ENCODE measurements at regions not wholly inside any gene's neighbourhood (a gene's known extent, or its start where the extent isn't known, plus 50 kb on each side); places are given as distances from the start of the nearest gene placed in this dataset.

DNA sequence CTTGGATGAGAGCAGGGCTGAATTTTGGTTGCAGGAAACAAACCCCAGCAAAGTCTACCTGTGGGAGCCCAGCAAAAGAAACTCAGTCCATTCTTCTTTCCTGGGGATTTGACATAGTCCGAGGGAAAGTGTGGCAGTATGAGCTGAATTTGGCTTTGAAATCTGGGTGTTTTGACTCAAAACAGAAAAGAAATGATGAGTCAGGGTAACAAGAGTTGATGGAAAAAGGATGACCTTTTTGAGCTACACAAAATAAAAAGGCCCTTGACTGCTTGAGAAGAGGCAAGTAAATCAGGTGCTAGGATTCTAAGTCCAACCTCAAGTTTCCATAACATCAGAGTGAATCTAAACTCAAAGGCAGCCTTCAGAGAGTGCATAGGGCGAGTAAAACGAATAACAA, 163.3 kb upstream of the BMP2 start:
- Mint-ChIP-seq H3K4me3 (no peak overlapping the region), H3K27ac (no peak overlapping the region), H3K36me3 (ENCODE audit: low read depth) (no peaks in the 10 kb centered on the region), H3K27me3 (no peaks in the 10 kb centered on the region), H3K9me3 (no peaks in the 10 kb centered on the region), H3K4me1 (ENCODE audit: low read depth) (no peaks in the 10 kb centered on the region)
- TF ChIP-seq, protein P1, sequence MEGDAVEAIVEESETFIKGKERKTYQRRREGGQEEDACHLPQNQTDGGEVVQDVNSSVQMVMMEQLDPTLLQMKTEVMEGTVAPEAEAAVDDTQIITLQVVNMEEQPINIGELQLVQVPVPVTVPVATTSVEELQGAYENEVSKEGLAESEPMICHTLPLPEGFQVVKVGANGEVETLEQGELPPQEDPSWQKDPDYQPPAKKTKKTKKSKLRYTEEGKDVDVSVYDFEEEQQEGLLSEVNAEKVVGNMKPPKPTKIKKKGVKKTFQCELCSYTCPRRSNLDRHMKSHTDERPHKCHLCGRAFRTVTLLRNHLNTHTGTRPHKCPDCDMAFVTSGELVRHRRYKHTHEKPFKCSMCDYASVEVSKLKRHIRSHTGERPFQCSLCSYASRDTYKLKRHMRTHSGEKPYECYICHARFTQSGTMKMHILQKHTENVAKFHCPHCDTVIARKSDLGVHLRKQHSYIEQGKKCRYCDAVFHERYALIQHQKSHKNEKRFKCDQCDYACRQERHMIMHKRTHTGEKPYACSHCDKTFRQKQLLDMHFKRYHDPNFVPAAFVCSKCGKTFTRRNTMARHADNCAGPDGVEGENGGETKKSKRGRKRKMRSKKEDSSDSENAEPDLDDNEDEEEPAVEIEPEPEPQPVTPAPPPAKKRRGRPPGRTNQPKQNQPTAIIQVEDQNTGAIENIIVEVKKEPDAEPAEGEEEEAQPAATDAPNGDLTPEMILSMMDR (IDR thresholded peaks at IDR 0.05): no peak
- ChIA-PET CTCF (no interaction called here), POLR2A (no interaction called here)
- H3K4me1 ChIP-seq (ENCODE audit: insufficient read depth, low read length): no peaks in the 10 kb centered on the region
- no peak overlapping the region for H3K4me3 ChIP-seq (ENCODE audit: low read length)
- peaks cover 0 to 4% of the 10 kb centered on the region in 2 experiments for H3K9me3 ChIP-seq (ENCODE audit: control insufficient read depth in 1 of 2, insufficient read depth in 1 of 2, low read length in 2 of 2)
- intact Hi-C loops (cut with DNase I, micrococcal nuclease): no loop called here
- H3K36me3 ChIP-seq (ENCODE audit: insufficient read depth, low read length): no peaks in the 10 kb centered on the region
- DNase-seq (no peak), ATAC-seq (ENCODE audit: poor library complexity) (no peak)
- H3K27me3 ChIP-seq (ENCODE audit: control insufficient read depth in 1 of 2, insufficient read depth in 2 of 2, low read length in 2 of 2): no peaks in the 10 kb centered on the region
- no peak overlapping the region for H3K27ac ChIP-seq (ENCODE audit: low read depth in 1 of 2, low read length in 2 of 2)

DNA sequence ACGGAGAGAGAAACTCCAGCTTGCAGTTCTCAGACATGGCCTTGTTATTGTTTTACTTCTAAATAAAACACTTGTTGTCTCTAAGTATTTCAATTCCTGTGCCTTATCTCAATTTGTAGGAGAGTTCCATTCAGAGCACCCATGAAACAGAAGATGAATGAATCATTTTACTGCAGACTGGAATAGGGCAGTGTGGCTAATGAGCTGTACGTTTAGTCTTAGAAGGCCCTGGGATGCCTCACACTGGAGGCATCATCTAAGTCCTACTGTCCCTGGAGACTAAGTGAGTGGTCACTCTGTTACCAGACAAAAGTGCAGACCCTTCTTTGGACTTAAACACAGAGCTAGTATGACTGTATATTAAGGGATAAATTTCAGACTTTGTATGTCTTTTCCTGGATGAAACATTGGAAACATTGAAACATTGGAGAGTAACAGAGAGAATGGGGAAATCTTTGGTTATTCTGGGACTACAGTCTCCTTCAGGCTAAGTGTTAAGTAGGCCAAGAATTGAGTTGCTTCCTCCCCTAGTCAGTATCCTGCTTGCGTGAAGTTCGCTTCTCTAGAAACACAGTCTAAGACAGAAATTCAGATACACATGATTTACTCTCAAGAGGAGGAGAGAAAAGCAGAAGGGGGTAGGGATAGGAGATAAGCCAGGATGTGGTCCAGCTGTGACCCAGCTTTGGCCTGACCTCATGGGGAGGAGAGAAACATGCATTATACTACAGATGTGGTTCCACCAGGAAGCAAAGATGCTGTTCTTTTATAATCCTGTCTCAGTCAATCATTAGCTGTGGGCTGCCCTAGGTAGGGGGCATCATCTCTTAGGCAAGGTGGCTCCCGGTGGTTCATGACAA, 167.4 kb upstream of the BMP2 start:
- Histone ChIP-seq H3K27me3 (ENCODE audit: control insufficient read depth in 1 of 2, insufficient read depth in 2 of 2, low read length in 2 of 2) (no peaks in the 10 kb centered on the region), H3K4me1 (ENCODE audit: insufficient read depth, low read length) (no peaks in the 10 kb centered on the region), H3K4me3 (ENCODE audit: low read length) (no peak overlapping the region), H3K36me3 (ENCODE audit: insufficient read depth, low read length) (no peaks in the 10 kb centered on the region), H3K9me3 (ENCODE audit: control insufficient read depth in 1 of 2, insufficient read depth in 1 of 2, low read length in 2 of 2) (no peaks in the 10 kb centered on the region), H3K27ac (ENCODE audit: low read depth in 1 of 2, low read length in 2 of 2) (no peak overlapping the region)
- intact Hi-C loops (cut with DNase I, micrococcal nuclease): no loop called here
- H3K36me3 Mint-ChIP-seq (ENCODE audit: low read depth): no peaks in the 10 kb centered on the region
- ATAC-seq (ENCODE audit: poor library complexity) (no peak), DNase-seq (no peak)
- H3K4me3 Mint-ChIP-seq: no peak overlapping the region
- ChIA-PET POLR2A (no interaction called here), CTCF (no interaction called here)
- H3K9me3 Mint-ChIP-seq: no peaks in the 10 kb centered on the region
- H3K27me3 Mint-ChIP-seq: no peaks in the 10 kb centered on the region
- TF ChIP-seq, protein P1 (IDR thresholded peaks at IDR 0.05): no peak
- no peaks in the 10 kb centered on the region for H3K4me1 Mint-ChIP-seq (ENCODE audit: low read depth)
- H3K27ac Mint-ChIP-seq: no peak overlapping the region

DNA sequence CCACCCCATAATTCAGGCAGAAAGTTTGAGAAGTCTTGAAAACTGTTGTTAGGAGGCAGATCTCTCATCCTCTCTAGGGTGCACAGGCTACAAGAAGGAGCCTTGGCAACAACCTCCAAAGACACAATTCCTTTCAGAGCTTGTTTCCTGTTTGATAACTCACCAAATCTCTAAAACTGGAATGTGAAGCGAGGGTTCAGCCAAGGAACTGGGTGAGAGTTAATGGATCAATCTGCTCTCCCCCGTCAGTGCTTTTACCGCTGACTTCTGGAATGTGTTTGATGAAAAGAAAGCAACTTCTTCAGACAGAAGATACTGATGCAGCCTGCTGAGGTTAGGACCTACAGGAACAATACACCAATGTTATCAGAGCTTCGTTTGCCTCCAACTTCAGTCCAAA, 171.8 kb upstream of the BMP2 start:
- Mint-ChIP-seq H3K4me3 (no peak overlapping the region), H3K36me3 (ENCODE audit: low read depth) (no peaks in the 10 kb centered on the region), H3K27me3 (no peaks in the 10 kb centered on the region), H3K27ac (no peak overlapping the region), H3K4me1 (ENCODE audit: low read depth) (no peaks in the 10 kb centered on the region), H3K9me3 (peaks cover 3% of the 10 kb centered on the region)
- intact Hi-C loops (cut with DNase I, micrococcal nuclease): no loop called here
- ATAC-seq (ENCODE audit: poor library complexity): no peak
- Histone ChIP-seq H3K4me1 (ENCODE audit: insufficient read depth, low read length) (no peaks in the 10 kb centered on the region), H3K4me3 (ENCODE audit: low read length) (no peak overlapping the region), H3K36me3 (ENCODE audit: insufficient read depth, low read length) (no peaks in the 10 kb centered on the region), H3K9me3 (ENCODE audit: control insufficient read depth in 1 of 2, insufficient read depth in 1 of 2, low read length in 2 of 2) (no peaks in the 10 kb centered on the region), H3K27ac (ENCODE audit: low read depth in 1 of 2, low read length in 2 of 2) (no peak overlapping the region), H3K27me3 (ENCODE audit: control insufficient read depth in 1 of 2, insufficient read depth in 2 of 2, low read length in 2 of 2) (no peaks in the 10 kb centered on the region)
- CTCF ChIA-PET: no interaction called here
- POLR2A ChIA-PET: no interaction called here
- DNase-seq: no peak
- TF ChIP-seq, protein P1 (IDR thresholded peaks at IDR 0.05): no peak
